ENCODE measurements at regions not wholly inside any gene's neighbourhood (a gene's known extent, or its start where the extent isn't known, plus 50 kb on each side); places are given as distances from the start of the nearest gene placed in this dataset.
"Not testable (repeated sequence)": the region's sequence is repeated elsewhere in the genome, so short reads cannot be mapped to it uniquely, and the experiment has no call there.

DNA sequence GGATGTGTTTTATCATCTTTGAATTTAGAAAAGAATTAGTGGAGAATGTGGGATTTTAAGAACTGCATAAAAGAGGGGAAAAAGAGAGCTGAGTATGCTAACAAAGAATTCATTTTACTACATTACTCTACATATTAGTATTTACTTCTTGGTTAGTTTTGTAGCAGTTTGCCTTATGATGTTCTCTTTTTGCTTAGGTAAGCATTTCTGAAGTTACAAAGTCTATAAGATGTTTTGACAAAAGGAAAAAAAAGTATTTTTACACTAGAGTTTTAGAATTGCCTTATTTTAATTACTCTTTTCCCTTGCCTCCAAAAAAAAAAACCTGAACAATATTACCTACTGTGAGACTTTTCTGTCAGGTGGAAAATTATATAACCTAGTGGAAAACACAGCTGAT is 739.5 kb upstream of the SLC39A10 start:
- DNase-seq: no peak

DNA sequence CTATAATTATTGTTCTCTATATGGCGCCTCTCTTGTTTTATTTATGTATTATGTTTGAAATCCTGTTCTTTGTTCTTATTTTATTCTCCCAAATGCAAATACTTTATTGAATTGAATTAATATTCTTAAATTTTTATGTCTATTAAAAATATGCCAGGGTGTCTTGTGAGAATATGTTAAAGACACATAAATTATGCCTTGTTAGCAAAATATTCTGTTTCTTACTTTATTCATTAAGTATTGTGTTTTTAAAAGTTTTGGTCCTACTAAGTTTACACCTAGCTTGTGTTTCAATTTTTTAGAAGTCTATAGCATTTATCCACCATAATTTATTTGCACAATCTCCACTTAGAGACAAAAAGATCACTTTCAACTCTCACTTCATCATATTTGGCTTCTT is 741.5 kb upstream of the SLC39A10 start:
- DNase-seq: no peak

DNA sequence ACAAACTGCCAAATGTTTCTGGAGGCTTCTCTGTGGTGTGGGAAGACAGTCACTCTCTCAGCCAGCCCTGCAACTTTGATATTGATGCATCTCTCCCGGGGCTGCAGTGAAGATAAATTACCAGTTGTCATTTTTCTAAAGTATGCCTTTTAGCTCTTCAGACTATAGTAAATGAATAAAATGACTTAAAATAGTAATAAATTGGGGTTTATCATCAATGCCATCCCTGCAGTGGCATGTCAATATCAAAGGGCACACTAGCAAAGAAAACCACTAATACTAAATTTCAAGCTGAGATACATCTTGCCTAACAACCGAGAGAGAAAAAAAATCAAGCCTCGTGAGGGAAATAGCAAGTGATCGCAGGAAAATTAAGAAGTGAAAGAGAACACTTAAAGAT is 749.5 kb upstream of the SLC39A10 start:
- no peak for DNase-seq

DNA sequence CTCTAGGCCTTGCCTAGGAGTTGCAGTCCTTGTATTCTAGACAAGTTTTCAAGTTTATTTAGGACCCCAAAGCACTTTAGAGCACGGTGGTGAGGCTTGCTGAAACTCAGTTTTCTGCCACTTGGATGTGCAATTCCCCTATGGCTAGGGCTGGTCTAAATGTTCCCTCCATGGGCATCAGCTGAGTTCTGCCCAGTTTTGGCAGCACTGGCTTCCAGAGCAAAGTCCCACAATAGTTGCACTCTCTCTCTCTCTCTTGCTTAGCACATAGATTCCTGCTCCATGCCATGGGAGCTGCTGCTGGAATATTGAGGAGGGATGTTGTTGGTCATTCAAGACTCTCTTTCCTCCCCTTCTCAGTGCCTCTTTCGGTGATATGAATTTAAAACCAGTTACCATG is 760.2 kb upstream of the SLC39A10 start:
- no peak for DNase-seq

DNA sequence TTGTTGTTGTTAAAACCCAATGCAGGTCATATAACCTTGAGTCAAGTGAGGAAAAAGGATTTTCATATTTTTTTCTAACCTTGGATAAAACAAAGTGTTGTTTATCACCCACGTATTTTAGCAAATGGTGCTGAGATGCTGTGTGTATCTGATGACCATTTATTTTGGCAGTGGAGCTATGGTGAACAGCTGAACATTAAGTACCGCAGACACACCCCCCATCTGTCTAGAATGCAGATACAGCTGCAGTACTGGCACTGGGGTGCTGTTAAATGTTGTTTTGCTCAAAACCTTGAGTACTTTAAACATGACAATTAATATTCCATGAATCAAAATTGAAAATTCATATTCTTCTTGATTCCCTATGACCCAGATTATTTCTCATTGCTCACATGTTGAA is 773.3 kb upstream of the SLC39A10 start:
- no peak for DNase-seq

DNA sequence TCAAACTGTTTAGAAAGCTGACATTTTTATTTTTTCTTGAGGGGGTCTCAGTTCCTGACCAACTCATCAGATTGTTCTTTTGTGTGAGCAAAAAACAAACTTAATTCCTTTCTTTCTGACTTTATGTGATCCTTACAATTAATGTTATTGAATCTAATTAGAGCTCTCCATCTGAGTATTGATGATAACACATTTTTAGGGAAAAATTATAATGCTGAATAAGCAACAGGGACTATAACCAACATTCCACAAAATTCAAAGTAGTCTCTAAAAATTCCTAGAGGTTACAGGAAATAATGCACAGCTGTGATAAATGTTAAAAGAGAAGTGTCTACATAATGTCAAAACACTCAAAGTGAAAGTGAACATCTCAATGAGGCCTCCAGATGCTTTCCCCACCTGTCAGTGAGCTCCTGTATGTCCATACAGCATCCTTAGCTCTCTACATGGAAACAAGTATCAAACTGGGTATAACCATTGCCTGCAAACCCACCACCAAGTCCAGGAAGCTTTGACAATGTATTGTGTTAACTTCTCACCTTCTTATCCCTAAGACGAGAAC is 786.0 kb upstream of the SLC39A10 start:
- DNase-seq: no peak

DNA sequence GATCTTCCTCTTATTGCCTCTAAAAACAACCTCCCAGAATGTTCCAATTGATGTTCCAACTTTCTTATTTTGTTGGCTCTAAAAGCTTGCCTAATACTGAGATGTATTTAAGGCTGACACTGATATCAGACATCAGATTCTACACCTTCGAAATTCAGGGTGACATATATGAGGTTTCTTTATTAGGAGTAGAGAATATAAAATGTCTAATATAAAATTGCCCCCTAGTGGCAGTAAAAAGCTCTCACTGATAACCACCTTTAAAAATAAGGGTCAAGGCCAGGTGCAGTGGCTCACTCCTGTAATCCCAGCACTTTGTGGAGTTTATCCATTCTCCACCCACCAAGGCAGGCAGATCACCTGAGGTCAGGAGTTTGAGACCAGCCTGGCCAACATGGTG is 789.7 kb upstream of the SLC39A10 start:
- DNase-seq: no peak

DNA sequence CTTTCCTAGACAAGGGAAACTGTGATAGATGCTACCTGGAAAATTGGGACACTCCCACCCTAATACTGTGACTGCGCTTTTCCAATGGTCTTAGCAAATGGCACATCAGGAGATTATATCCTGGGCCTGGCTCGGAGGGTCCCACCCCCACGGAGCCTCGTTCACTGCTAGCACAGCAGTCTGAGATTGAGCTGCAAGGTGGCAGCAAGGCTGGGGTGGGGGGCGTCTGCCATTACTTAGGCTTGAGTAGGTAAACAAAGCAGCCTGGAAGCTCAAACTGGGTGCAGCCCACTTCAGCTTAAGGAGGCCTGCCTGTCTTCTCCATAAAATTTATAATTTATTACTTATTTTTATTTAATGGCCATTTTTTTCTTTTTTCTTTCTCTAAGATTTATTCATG is 802.1 kb upstream of the SLC39A10 start:
- no peak for DNase-seq

DNA sequence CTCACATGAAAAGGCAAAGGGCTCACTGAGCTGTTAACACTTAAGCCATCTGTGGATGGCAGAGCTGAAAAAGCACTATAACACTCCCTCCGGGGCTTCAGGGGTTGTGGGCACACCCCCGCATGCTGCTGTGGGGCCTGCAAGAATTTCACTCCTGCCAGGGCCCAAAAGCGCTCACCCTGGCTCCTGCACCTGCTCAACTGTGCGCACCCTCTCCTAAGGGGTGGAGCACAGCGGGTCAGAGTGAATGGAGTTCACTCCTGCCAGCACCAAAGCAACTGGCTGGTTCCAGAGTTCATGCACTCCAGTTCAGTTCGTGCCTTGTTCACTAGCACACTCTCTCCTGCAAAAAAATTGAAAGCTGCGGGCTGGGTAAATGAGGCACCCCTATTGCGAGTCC is 814.2 kb upstream of the SLC39A10 start:
- no peak for DNase-seq

DNA sequence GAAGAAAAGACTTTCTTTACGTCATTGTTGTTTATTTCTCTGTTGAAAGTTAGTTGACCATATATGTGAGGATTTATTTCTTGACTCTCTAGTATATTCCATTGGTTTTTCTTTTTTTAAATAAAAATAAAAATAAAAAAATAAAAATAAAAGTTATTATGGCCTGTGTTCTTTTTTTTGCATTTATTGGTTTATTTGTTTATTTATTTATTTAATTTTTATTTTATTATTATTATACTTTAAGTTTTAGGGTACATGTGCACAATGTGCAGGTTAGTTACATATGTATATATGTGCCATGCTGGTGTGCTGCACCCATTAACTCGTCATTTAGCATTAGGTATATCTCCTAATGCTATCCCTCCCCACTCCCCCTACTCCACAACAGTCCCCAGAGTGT is 822.7 kb upstream of the SLC39A10 start:
- DNase-seq: not testable (repeated sequence)

DNA sequence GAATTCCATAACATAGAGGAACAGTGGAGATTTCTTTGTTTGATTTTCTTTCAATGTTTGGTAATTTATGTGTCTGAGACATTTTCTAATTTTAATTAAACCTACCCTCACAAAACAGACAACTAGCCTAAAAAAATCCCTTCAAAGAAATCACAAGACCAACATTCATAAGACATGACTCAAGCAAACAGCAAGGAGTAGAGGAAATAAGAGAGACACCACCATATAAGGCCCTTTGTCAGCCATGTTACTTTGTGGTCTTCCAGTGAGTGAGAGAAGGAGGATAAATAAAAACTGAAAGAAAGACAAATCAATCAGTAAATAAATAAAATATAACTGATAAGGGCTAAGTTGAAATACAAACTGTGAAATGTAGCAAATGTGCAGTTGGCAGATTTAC is 830.8 kb upstream of the SLC39A10 start:
- no peak for DNase-seq

DNA sequence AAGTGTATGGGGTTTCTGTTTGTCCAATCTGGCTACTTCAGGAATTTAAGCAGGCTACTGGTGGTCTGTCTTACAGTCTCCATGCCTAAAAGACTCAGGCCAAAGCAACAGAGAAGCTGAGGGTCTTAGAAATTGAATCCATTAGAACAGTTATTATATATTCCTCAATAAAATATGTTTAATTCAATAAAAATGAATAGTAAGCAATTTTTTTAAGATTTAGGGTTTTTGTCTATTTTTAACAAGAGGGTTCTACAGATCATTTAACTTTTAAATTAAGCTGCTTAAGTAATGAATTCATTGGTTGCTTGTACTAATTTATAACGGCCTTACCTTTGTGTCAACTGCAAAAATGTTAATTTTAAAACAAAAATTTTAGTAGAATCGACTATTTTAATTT is 832.6 kb upstream of the SLC39A10 start:
- DNase-seq: no peak

DNA sequence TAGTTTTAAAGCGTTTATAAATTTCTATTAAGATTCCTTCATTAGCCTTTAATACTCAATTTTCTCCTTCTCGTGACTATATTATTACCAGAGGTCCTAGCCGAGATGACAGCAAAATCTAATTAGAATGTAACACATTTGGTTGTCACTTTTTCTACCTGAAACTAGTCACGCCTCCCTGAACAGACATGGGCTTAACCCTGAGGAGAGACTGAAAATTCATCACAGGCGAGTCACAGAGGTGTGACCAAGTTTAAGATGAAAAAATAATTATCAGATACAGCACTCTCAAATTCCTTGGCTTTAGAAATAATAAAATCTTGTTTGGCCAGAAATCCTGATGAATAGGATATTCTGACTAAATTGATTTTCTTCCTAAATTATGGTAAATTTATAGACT is 834.4 kb upstream of the SLC39A10 start:
- no peak for DNase-seq

DNA sequence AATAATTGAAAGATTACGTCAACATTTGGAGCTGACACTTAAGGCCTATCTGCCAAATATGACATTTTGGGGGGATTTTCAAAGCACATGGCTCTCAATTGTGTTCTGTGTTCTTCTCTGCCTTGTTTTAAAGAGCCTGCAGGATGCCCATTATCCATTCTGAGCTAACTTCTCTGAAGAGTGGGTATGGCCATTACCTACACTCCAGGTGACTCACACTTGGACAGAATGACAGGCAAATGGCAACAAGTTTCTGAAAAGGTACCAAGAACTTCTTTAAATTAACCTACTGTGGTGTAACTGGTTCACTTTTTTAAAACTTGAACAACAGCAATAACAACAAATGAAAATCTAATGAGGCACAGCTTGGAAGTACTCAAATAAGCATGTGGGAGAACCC is 834.9 kb upstream of the SLC39A10 start:
- no peak for DNase-seq

DNA sequence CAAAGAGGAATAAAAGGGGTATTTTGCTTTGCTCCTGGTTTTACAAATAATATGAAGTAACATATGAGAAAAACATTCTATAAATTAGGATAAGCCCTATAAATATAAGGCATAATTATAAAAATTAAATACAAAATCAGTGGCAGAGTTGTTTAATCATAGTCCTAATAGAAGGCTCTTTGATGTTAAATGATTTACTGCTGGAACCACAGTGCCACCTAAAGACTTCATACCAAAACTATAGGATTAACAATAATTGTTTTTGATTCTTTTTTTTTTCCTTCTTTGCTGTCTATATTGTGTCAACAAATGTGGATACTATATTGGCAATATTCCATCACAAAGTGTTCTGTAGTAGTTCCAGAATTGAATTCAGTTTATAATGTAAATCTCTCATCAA is 837.7 kb upstream of the SLC39A10 start:
- DNase-seq: no peak

DNA sequence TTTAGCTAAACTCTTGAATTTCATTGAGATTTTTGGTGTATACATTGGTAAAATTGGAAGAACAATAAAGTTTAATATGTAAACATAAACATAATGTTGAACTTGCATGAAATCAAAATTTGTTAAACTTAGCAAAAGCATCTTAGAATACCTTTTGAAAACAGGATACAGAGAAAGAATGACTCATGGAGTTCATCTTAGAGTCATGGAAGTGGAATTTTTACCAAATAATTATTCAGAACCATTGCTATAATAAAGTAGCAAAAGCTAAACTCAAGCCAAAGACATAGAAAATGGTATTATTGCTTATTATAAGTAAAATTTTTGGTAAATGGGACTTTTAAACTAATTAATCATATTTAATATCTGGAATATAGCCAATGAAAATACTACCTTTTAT is 841.6 kb upstream of the SLC39A10 start:
- DNase-seq: no peak

DNA sequence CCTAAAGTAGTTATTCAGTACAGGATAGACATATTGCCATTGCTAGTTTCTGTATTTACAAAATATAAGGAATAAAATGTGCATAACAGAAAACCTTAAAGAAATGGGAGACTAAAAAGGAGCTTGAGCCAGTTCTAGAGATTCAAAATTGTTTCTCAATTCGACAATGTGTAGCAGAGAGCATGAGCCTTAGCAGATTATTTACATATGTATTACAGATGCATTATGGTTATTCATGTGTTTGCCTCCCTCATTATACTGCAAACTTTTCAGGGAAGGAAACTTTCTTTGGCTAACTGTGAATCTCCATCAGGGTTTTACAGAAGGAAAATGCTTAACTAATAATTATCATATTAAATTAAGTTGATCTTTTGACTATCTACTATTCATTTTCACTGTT is 854.4 kb upstream of the SLC39A10 start:
- no peak for DNase-seq

DNA sequence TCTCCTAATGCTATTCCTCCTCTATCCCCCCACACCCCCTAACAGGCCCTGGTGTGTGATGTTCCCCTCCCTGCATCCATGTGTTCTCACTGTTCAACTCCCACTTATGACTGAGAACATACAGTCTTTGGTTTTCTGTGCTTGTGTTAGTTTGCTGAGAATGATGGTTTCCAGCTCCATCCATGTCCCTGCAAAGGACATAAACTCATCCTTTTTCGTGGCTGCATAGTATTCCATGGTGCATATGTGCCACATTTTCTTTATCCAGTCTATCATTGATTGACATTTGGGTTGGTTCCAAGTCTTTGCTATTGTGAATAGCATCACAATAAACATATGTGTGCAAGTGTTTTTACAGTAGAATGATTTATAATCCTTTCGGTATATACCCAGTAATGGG is 870.0 kb upstream of the SLC39A10 start:
- not testable (repeated sequence) for DNase-seq

DNA sequence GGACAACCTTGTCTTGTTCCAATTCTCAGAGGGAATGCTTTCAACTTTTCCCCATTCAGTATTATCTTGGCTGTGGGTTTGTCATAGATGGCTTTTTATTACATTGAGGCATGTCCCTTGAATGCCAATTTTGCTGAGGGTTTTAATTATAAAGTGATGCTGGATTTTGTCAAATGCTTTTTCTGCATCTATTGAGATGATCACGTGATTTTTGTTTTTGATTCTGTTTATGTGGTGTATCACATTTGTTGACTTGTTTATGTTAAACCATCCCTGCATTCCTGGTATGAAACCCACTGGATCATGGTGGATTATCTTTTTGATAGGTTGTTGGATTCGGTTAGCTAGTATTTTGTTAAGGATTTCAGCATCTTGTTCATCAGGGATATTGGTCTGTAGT is 885.6 kb upstream of the SLC39A10 start:
- not testable (repeated sequence) for DNase-seq

DNA sequence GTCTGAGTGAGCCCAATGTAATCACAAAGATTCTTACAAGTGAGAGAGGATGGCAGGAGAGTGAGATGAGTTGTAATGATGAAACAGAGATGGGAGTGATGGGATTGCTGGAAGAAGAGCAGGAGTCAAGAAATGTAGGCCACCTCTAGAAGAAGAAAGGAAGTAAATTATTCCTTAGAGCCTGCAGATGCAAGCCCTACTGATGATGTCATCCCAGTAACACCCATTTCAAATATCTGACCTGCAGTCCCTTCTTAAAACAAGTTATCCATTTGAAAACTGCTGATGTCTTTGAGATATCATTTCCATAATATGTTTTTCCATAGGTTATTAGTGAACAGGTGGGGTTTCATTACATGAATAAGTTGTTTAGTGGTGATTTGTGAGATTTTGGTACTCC is 888.0 kb upstream of the SLC39A10 start:
- no peak for DNase-seq

DNA sequence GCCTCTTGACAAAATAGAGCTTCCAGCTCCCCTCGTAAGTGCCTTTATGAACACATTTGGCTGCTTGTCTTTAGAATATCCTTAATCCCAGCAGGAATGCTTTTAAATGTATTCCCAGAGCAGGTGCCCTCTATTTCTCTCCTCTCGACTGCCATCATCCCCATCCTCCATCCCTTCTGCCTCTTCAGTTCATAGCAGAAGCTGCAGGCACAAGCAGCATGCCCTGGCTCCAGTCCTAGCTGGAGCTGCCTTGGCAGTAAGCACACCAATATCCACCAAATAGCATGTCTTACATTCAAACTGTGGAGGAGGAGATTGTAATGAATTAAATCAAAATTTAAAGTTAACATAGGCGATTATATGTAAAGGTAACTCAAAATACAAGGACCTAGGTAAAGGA is 891.3 kb upstream of the SLC39A10 start:
- DNase-seq: no peak

DNA sequence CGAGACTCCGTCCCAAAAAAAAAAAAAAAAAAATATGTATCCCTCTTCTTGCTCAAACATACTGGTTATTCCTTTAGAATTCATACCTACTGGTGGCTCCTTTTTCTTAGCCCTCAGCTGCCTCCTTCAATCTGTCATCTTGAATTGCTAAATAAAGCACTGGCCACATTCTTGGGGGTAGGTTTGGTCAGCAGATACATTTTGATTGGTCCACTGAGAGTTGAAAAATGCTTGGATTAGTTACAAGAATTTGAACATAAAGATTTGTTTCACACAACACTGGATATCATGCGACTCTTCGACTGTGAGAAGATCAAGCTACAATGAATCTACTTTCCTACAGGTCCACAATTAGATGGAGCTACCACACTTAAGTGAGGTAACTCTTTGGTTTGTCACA is 906.1 kb upstream of the SLC39A10 start:
- DNase-seq: no peak

DNA sequence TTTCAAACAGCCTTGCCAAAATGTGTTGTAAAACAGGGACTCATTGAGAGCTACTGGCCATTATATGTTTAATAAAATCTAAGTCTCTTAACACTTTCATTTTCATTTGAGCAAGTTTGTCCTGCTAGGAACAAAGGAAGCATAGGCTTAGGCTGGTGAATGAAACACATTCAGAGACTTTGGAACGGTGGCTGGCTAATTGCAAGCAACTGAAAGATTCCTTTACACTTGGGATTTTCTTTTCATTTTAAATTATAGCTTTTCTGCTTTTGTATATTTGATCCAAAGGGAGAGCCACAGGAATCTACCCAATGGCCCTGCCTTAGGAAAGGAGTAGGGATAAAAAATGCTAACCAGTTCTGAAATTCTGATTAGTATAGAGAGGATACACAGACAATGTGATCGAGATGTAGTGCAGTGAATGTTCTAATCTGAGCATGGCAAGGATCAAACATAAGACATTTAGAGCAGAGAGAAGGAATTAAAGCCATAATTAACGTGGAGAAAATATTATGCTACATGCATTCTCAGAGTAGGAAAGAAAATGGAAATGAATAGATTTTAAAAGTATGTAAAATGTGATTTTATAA is 911.4 kb upstream of the SLC39A10 start:
- no peak for DNase-seq

DNA sequence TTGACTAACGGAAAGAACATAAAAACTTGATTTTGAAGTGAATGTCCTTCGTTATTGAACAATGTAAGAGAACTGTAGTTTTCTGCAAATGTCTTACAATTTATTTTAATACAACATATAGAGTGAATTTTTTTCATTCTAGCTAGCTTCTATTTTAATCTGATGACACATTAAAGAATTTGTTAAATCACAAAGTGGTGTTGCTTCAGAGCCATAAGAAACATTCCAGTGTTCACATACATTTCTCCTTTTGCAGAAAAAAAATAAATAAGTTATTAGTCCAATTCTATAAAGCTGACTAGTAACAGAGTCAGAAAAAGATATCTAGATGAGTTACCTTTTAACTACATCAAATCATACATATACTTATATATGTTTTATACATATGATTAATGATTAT is 914.3 kb upstream of the SLC39A10 start:
- no peak for DNase-seq

DNA sequence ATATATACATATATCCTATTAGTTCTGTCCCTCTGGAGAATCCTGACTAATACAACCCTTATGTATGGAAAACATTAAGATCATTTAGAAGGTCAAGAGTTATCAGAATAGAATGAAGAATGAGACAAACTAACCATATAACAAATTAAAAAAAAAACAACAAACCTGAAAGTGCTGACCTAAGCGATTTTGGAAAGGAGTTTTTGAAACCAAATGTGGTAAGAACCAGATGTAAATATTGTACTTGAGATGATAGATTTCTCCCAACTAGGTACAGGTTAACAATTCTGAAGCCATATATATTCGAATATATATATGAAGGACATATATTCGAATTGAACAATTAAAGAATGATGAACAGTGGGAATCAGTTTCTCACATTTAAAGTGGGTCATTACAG is 917.8 kb upstream of the SLC39A10 start:
- DNase-seq: no peak

All from CD4-positive, alpha-beta T cell treated with Interleukin-6 for 4 hours (primary cell).